PC-9 (cell line): ENCODE measurements at regions not wholly inside any gene's neighbourhood (a gene's known extent, or its start where the extent isn't known, plus 50 kb on each side); places are given as distances from the start of the nearest gene placed in this dataset.

Experiments
- BruUV-seq: library from RNA; stranded (reverse); fragments of 400-500 nt; replicated peaks from 2 replicates; lab custom pipeline; 2021; lab: Mats Ljungman, UMichigan
- CTCF ChIA-PET: fragments of 300-600 bp; sonication (Branson Sonifier 250); formaldehyde crosslinking; loops from one replicate; lab custom pipeline; 2022; ENCODE audit warnings: antibody characterized with exemption; lab: Charles Lee
- POLR2A ChIA-PET: fragments of 300-600 bp; sonication (Branson Sonifier 250); formaldehyde crosslinking; loops from one replicate; lab custom pipeline; 2022; ENCODE audit warnings: antibody characterized with exemption; ENCODE audit not compliant: unreplicated experiment; lab: Charles Lee
- DNase-seq, 2 experiments: peaks; one replicate each; pipeline versions ENCODE4 v3.0.0 to v3.0.0-alpha.2; 2015 to 2022; ENCODE audit warnings: mixed read lengths in 1 of 2
- H2AFZ ChIP-seq: fragments of 200-600 bp; sonication (generic); 2 replicates; pipeline ENCODE4 v1.8.1; 2017; ENCODE audit warnings: antibody characterized with exemption
- H3F3A ChIP-seq: fragments of 200-600 bp; sonication (generic); 2 replicates; pipeline ENCODE4 v1.8.1; 2017; ENCODE audit warnings: antibody characterized with exemption, mild to moderate bottlenecking, low read depth; ENCODE audit not compliant: insufficient read depth
- H3K27ac ChIP-seq: fragments of 200-600 bp; sonication (generic); 2 replicates; pipeline ENCODE4 v1.6.1; 2016; ENCODE audit warnings: mixed run types
- H3K27me3 ChIP-seq: fragments of 200-600 bp; sonication (generic); 2 replicates; pipeline ENCODE4 v1.6.1; 2016; ENCODE audit warnings: low read depth, mixed run types; ENCODE audit not compliant: insufficient read depth
- H3K36me3 ChIP-seq: fragments of 200-600 bp; sonication (generic); 2 replicates; pipeline ENCODE4 v1.6.1; 2016; ENCODE audit warnings: low read depth, mixed run types
- H3K4me1 ChIP-seq: fragments of 200-600 bp; sonication (generic); replicated peaks from 2 replicates; pipeline ENCODE4 v1.6.1; 2016; ENCODE audit warnings: mixed run types; ENCODE audit not compliant: insufficient read depth
- H3K4me2 ChIP-seq: fragments of 200-600 bp; sonication (generic); 2 replicates; pipeline ENCODE4 v1.6.1; 2017; ENCODE audit warnings: mixed run types
- H3K4me3 ChIP-seq: fragments of 200-600 bp; sonication (generic); 2 replicates; pipeline ENCODE4 v1.6.1; 2016; ENCODE audit warnings: mixed run types
- H3K79me2 ChIP-seq: fragments of 200-600 bp; sonication (generic); 2 replicates; pipeline ENCODE4 v1.6.1; 2017; ENCODE audit warnings: low read depth, mixed run types
- H3K9me2 ChIP-seq: fragments of 200-600 bp; sonication (generic); 2 replicates; pipeline ENCODE4 v1.8.1; 2017; ENCODE audit warnings: mild to moderate bottlenecking; ENCODE audit not compliant: insufficient read depth
- H3K9me3 ChIP-seq: fragments of 200-600 bp; sonication (generic); 2 replicates; pipeline ENCODE4 v1.8.1; 2016; ENCODE audit warnings: low read depth; ENCODE audit not compliant: insufficient read depth
- H4K20me1 ChIP-seq: fragments of 200-600 bp; sonication (generic); 2 replicates; pipeline ENCODE4 v1.8.1; 2017; ENCODE audit not compliant: insufficient read depth
- CTCF ChIP-seq: fragments of 200-600 bp; sonication (generic); conservative IDR thresholded peaks from 2 replicates; pipeline ENCODE4 v1.6.1; 2017; ENCODE audit warnings: mixed run types, antibody characterized with exemption, mild to moderate bottlenecking, moderate library complexity
- EZH2 ChIP-seq: fragments of 200-600 bp; sonication (generic); IDR thresholded peaks from 2 replicates; pipeline ENCODE4 v1.8.0; 2017; ENCODE audit warnings: antibody characterized with exemption, low read depth
- intact Hi-C: fragments of 100-400 bp; cut with micrococcal nuclease; formaldehyde crosslinking; loops from one replicate; pipeline ENCODE4 v1.10.0; 2022; ENCODE audit not compliant: unreplicated experiment

- Histone ChIP-seq H3K9me2 (no peaks in the 10 kb centered on the region), H3K27ac (no peak overlapping the region), H3K4me2 (no peak overlapping the region), H3K27me3 (peaks cover 3% of the 10 kb centered on the region; the same call in 1 of the 2 replicates), H4K20me1 (no peaks in the 10 kb centered on the region), H3K4me3 (no peak overlapping the region), H3K9me3 (no peaks in the 10 kb centered on the region), H3K36me3 (no peaks in the 10 kb centered on the region), H2AFZ (no peak overlapping the region), H3F3A (no peaks in the 10 kb centered on the region), H3K79me2 (no peaks in the 10 kb centered on the region), H3K4me1 (no peaks in the 10 kb centered on the region)
- TF ChIP-seq EZH2 (no peak), CTCF (no peak)
- intact Hi-C loops: no loop called here
- CTCF ChIA-PET: no interaction called here
- POLR2A ChIA-PET: no interaction called here
- DNase-seq: no peak
- no TSS peak for BruUV-seq
Observed at GRCh38 chr9:17907779-17908508, 329.1 kb downstream of the SH3GL2 start.

- ChIA-PET POLR2A (no interaction called here), CTCF (no interaction called here)
- Histone ChIP-seq H3K9me3 (no peaks in the 10 kb centered on the region), H3K79me2 (no peaks in the 10 kb centered on the region), H3K27me3 (no peaks in the 10 kb centered on the region), H3K27ac (no peak overlapping the region), H3K4me1 (no peaks in the 10 kb centered on the region), H4K20me1 (no peaks in the 10 kb centered on the region), H3K4me3 (no peak overlapping the region), H3K9me2 (no peaks in the 10 kb centered on the region), H3F3A (no peaks in the 10 kb centered on the region), H2AFZ (no peak overlapping the region), H3K4me2 (no peak overlapping the region), H3K36me3 (no peaks in the 10 kb centered on the region)
- intact Hi-C loops: no loop called here
- TF ChIP-seq CTCF (no peak), EZH2 (no peak)
- no TSS peak for BruUV-seq
- DNase-seq: no peak
Observed at GRCh38 chr9:17926246-17926645, 347.4 kb downstream of the SH3GL2 start.

- Histone ChIP-seq H2AFZ (no peak overlapping the region), H3K36me3 (no peaks in the 10 kb centered on the region), H3K4me3 (no peak overlapping the region), H3K9me2 (no peaks in the 10 kb centered on the region), H4K20me1 (no peaks in the 10 kb centered on the region), H3K9me3 (no peaks in the 10 kb centered on the region), H3K27me3 (no peaks in the 10 kb centered on the region), H3K4me2 (no peak overlapping the region), H3F3A (no peaks in the 10 kb centered on the region), H3K79me2 (no peaks in the 10 kb centered on the region), H3K27ac (no peak overlapping the region), H3K4me1 (no peaks in the 10 kb centered on the region)
- intact Hi-C loops: no loop called here
- ChIA-PET POLR2A (no interaction called here), CTCF (no interaction called here)
- no TSS peak for BruUV-seq
- DNase-seq: no peak
- TF ChIP-seq EZH2 (no peak), CTCF (no peak)
Observed at GRCh38 chr9:17927616-17928015, 348.8 kb downstream of the SH3GL2 start.
